ENCODE measurements at regions not wholly inside any gene's neighbourhood (a gene's known extent, or its start where the extent isn't known, plus 50 kb on each side); places are given as distances from the start of the nearest gene placed in this dataset.
"Not testable (repeated sequence)": the region's sequence is repeated elsewhere in the genome, so short reads cannot be mapped to it uniquely, and the experiment has no call there.

GRCh38 chr5:19235101-19235584 lies 752.9 kb downstream of the CDH18 start:
- Mint-ChIP-seq H3K4me3 (no peak overlapping the region), H3K4me1 (ENCODE audit: unreplicated experiment) (no peaks in the 10 kb centered on the region), H3K36me3 (no peaks in the 10 kb centered on the region), H3K27ac (no peak overlapping the region), H3K9me3 (no peaks in the 10 kb centered on the region), H3K27me3 (no peaks in the 10 kb centered on the region)
- no peak for TF ChIP-seq CTCF (conservative IDR thresholded peaks at IDR 0.05)
- DNase-seq (ENCODE audit: extremely low spot score, unreplicated experiment) = no peak

GRCh38 chr5:19240170-19240569 lies 747.8 kb downstream of the CDH18 start:
- H3K27me3 Mint-ChIP-seq = no peaks in the 10 kb centered on the region
- no peak overlapping the region for H3K4me3 Mint-ChIP-seq
- H3K4me1 Mint-ChIP-seq (ENCODE audit: unreplicated experiment) = no peaks in the 10 kb centered on the region
- H3K27ac Mint-ChIP-seq = no peak overlapping the region
- no peak for DNase-seq (ENCODE audit: extremely low spot score, unreplicated experiment)
- peaks cover under 1% of the 10 kb centered on the region for H3K9me3 Mint-ChIP-seq
- no peaks in the 10 kb centered on the region for H3K36me3 Mint-ChIP-seq
- TF ChIP-seq CTCF (conservative IDR thresholded peaks at IDR 0.05) = no peak

- Mint-ChIP-seq H3K36me3 (no peaks in the 10 kb centered on the region), H3K4me1 (ENCODE audit: unreplicated experiment) (no peaks in the 10 kb centered on the region), H3K27ac (no peak overlapping the region), H3K4me3 (no peak overlapping the region), H3K27me3 (no peaks in the 10 kb centered on the region), H3K9me3 (peaks cover 6% of the 10 kb centered on the region)
- no peak for TF ChIP-seq CTCF (conservative IDR thresholded peaks at IDR 0.05)
- DNase-seq (ENCODE audit: extremely low spot score, unreplicated experiment) = no peak
Observed at GRCh38 chr5:19241690-19242089, 746.3 kb downstream of the CDH18 start.

GRCh38 chr5:19246191-19246590 lies 741.8 kb downstream of the CDH18 start:
- H3K9me3 Mint-ChIP-seq; H3K27me3 Mint-ChIP-seq; H3K4me1 Mint-ChIP-seq (ENCODE audit: unreplicated experiment); DNase-seq (ENCODE audit: extremely low spot score, unreplicated experiment); H3K4me3 Mint-ChIP-seq; H3K36me3 Mint-ChIP-seq; H3K27ac Mint-ChIP-seq: not testable (repeated sequence)

GRCh38 chr5:19247302-19247701 lies 740.7 kb downstream of the CDH18 start:
- Mint-ChIP-seq H3K4me3 (no peak overlapping the region), H3K9me3 (peaks cover 6% of the 10 kb centered on the region), H3K27me3 (no peaks in the 10 kb centered on the region), H3K4me1 (ENCODE audit: unreplicated experiment) (no peaks in the 10 kb centered on the region), H3K27ac (no peak overlapping the region), H3K36me3 (no peaks in the 10 kb centered on the region)
- DNase-seq (ENCODE audit: extremely low spot score, unreplicated experiment) = no peak
- TF ChIP-seq CTCF (conservative IDR thresholded peaks at IDR 0.05) = no peak

GRCh38 chr5:19256036-19256435 lies 732.0 kb downstream of the CDH18 start:
- H3K4me1 Mint-ChIP-seq (ENCODE audit: unreplicated experiment) = no peaks in the 10 kb centered on the region
- H3K27ac Mint-ChIP-seq = no peak overlapping the region
- no peak overlapping the region for H3K4me3 Mint-ChIP-seq
- TF ChIP-seq CTCF (conservative IDR thresholded peaks at IDR 0.05) = no peak
- H3K27me3 Mint-ChIP-seq = no peaks in the 10 kb centered on the region
- peaks cover 6% of the 10 kb centered on the region for H3K9me3 Mint-ChIP-seq
- H3K36me3 Mint-ChIP-seq = no peaks in the 10 kb centered on the region
- DNase-seq (ENCODE audit: extremely low spot score, unreplicated experiment) = no peak
